Ectodermal cell (in vitro differentiated cells): ENCODE measurements at regions not wholly inside any gene's neighbourhood (a gene's known extent, or its start where the extent isn't known, plus 50 kb on each side); places are given as distances from the start of the nearest gene placed in this dataset.
"Not testable (repeated sequence)": the region's sequence is repeated elsewhere in the genome, so short reads cannot be mapped to it uniquely, and the experiment has no call there.

ENCODE experiments used
- H3K27ac ChIP-seq: 2 replicates; pipeline ENCODE4 v1.7.0; 2013; ENCODE audit warnings: mild to moderate bottlenecking, low read depth, low read length; ENCODE audit not compliant: insufficient read depth, poor library complexity, severe bottlenecking
- H3K27me3 ChIP-seq: 2 replicates; pipeline ENCODE4 v1.7.0; 2013; ENCODE audit warnings: mild to moderate bottlenecking, low read length; ENCODE audit not compliant: insufficient read depth, control insufficient read depth, poor library complexity, severe bottlenecking
- H3K36me3 ChIP-seq: one replicate; pipeline ENCODE4 v1.7.0; 2013; ENCODE audit warnings: low read length; ENCODE audit not compliant: control insufficient read depth, insufficient read depth
- H3K4me1 ChIP-seq: one replicate; pipeline ENCODE4 v1.7.0; 2013; ENCODE audit warnings: low read length; ENCODE audit not compliant: control insufficient read depth, insufficient read depth
- H3K4me3 ChIP-seq: 2 replicates; pipeline ENCODE4 v1.7.0; 2013; ENCODE audit warnings: low read depth, low read length, control low read depth; ENCODE audit not compliant: insufficient read depth
- H3K9me3 ChIP-seq: 2 replicates; pipeline ENCODE4 v1.7.0; 2013; ENCODE audit warnings: mild to moderate bottlenecking, low read length, moderate library complexity; ENCODE audit not compliant: control insufficient read depth
- WGBS, 2 experiments: methylation state at CpG; one replicate each; pipeline ENCODE4 v1.1.7; 2013; ENCODE audit warnings: missing lambda C conversion rate in 2 of 2; 5-methylcytosine and 5-hydroxymethylcytosine counted together

- Histone ChIP-seq H3K27me3 (no peaks in the 10 kb centered on the region), H3K9me3 (no peaks in the 10 kb centered on the region), H3K27ac (peak overlapping the region; percentile 74), H3K36me3 (no peaks in the 10 kb centered on the region), H3K4me3 (peak overlapping the region; percentile 31), H3K4me1 (peaks cover 18% of the 10 kb centered on the region)
- 38 to 46% methylated on average over 3 to 4 of the region's 4 CpGs for WGBS, 2 experiments
Observed at GRCh38 chr3:181610083-181610972, 101.4 kb upstream of the SOX2 start.

GRCh38 chr3:181609030-181609767, 102.5 kb upstream of the SOX2 start:
- Histone ChIP-seq H3K27me3 (no peaks in the 10 kb centered on the region), H3K36me3 (no peaks in the 10 kb centered on the region), H3K27ac (no peak overlapping the region), H3K4me3 (no peak overlapping the region), H3K9me3 (no peaks in the 10 kb centered on the region), H3K4me1 (peaks cover 18% of the 10 kb centered on the region)
- 68% methylated on average over 1 of the region's 1 CpG for WGBS, 2 experiments

- Histone ChIP-seq H3K36me3 (no peaks in the 10 kb centered on the region), H3K27me3 (no peaks in the 10 kb centered on the region), H3K27ac (no peak overlapping the region), H3K4me3 (no peak overlapping the region), H3K4me1 (peaks cover 3% of the 10 kb centered on the region), H3K9me3 (no peaks in the 10 kb centered on the region)
- 94 to 95% methylated on average over 3 of the region's 3 CpGs for WGBS, 2 experiments
Observed at GRCh38 chr3:181604267-181604666, 107.5 kb upstream of the SOX2 start.

- H3K4me1 ChIP-seq, result no peaks in the 10 kb centered on the region
- H3K27ac ChIP-seq, result no peak overlapping the region
- H3K27me3 ChIP-seq, result no peaks in the 10 kb centered on the region
- H3K4me3 ChIP-seq, result no peak overlapping the region
- H3K36me3 ChIP-seq, result no peaks in the 10 kb centered on the region
- H3K9me3 ChIP-seq, result no peaks in the 10 kb centered on the region
Observed at GRCh38 chr3:181596126-181596525, 115.6 kb upstream of the SOX2 start.

- H3K27ac ChIP-seq, H3K27me3 ChIP-seq, H3K4me3 ChIP-seq, H3K4me1 ChIP-seq, H3K36me3 ChIP-seq, H3K9me3 ChIP-seq: not testable (repeated sequence)
- WGBS, 2 experiments, result 89 to 90% methylated on average over 12 of the region's 12 CpGs
Observed at GRCh38 chr3:181590939-181591338, 120.8 kb upstream of the SOX2 start.

- H3K27ac ChIP-seq, result no peak overlapping the region
- no peaks in the 10 kb centered on the region for H3K36me3 ChIP-seq
- H3K9me3 ChIP-seq, result no peaks in the 10 kb centered on the region
- no peaks in the 10 kb centered on the region for H3K4me1 ChIP-seq
- WGBS, 2 experiments, result 90 to 92% methylated on average over 6 to 8 of the region's 8 CpGs
- no peaks in the 10 kb centered on the region for H3K27me3 ChIP-seq
- H3K4me3 ChIP-seq, result no peak overlapping the region
Observed at GRCh38 chr3:181582619-181583018, 129.1 kb upstream of the SOX2 start.

GRCh38 chr3:181581656-181582055, 130.1 kb upstream of the SOX2 start:
- H3K4me3 ChIP-seq, result no peak overlapping the region
- no peaks in the 10 kb centered on the region for H3K9me3 ChIP-seq
- no peaks in the 10 kb centered on the region for H3K4me1 ChIP-seq
- no peaks in the 10 kb centered on the region for H3K36me3 ChIP-seq
- H3K27ac ChIP-seq, result no peak overlapping the region
- WGBS, 2 experiments, result 74 to 79% methylated on average over 4 of the region's 4 CpGs
- no peaks in the 10 kb centered on the region for H3K27me3 ChIP-seq

GRCh38 chr3:181578743-181579142, 133.0 kb upstream of the SOX2 start:
- 89 to 90% methylated on average over 2 of the region's 2 CpGs for WGBS, 2 experiments
- no peaks in the 10 kb centered on the region for H3K9me3 ChIP-seq
- no peaks in the 10 kb centered on the region for H3K4me1 ChIP-seq
- H3K27ac ChIP-seq, result no peak overlapping the region
- no peak overlapping the region for H3K4me3 ChIP-seq
- no peaks in the 10 kb centered on the region for H3K36me3 ChIP-seq
- no peaks in the 10 kb centered on the region for H3K27me3 ChIP-seq

GRCh38 chr3:181572432-181572831, 139.3 kb upstream of the SOX2 start:
- H3K27me3 ChIP-seq, result no peaks in the 10 kb centered on the region
- WGBS, 2 experiments, result 91 to 94% methylated on average over 2 of the region's 2 CpGs
- no peak overlapping the region for H3K27ac ChIP-seq
- H3K36me3 ChIP-seq, result no peaks in the 10 kb centered on the region
- H3K9me3 ChIP-seq, result no peaks in the 10 kb centered on the region
- H3K4me3 ChIP-seq, result no peak overlapping the region
- no peaks in the 10 kb centered on the region for H3K4me1 ChIP-seq

- H3K4me3 ChIP-seq, result no peak overlapping the region
- H3K27ac ChIP-seq, result no peak overlapping the region
- no peaks in the 10 kb centered on the region for H3K27me3 ChIP-seq
- no peaks in the 10 kb centered on the region for H3K36me3 ChIP-seq
- H3K9me3 ChIP-seq, result no peaks in the 10 kb centered on the region
- 89% methylated on average over 3 of the region's 3 CpGs; no CpG with 5 or more reads in 1 of the 2 experiments for WGBS, 2 experiments
- no peaks in the 10 kb centered on the region for H3K4me1 ChIP-seq
Observed at GRCh38 chr3:181570472-181570871, 141.3 kb upstream of the SOX2 start.
